Neural progenitor cell (in vitro differentiated cells): ENCODE measurements at regions not wholly inside any gene's neighbourhood (a gene's known extent, or its start where the extent isn't known, plus 50 kb on each side); places are given as distances from the start of the nearest gene placed in this dataset.

Source experiments
- DNase-seq: peaks from one replicate; pipeline ENCODE4 v3.0.0-alpha.2; 2016; ENCODE audit warnings: low spot score
- H2AFZ ChIP-seq: fragments of 200-600 bp; sonication (generic); replicated peaks from 2 replicates; pipeline ENCODE4 v1.6.1; 2016; ENCODE audit warnings: antibody characterized with exemption
- H3F3A ChIP-seq: fragments of 200-600 bp; sonication (generic); 2 replicates; pipeline ENCODE4 v1.6.1; 2016; ENCODE audit warnings: antibody characterized with exemption, low read depth
- H3K27ac ChIP-seq: fragments of 200-600 bp; sonication (generic); 2 replicates; pipeline ENCODE4 v1.5.1; 2016; ENCODE audit warnings: mild to moderate bottlenecking
- H3K27me3 ChIP-seq: fragments of 200-600 bp; sonication (generic); 2 replicates; pipeline ENCODE4 v1.6.1; 2016; ENCODE audit warnings: mild to moderate bottlenecking, moderate library complexity
- H3K36me3 ChIP-seq: fragments of 200-600 bp; sonication (generic); 2 replicates; pipeline ENCODE4 v1.5.1; 2016
- H3K4me1 ChIP-seq: fragments of 200-600 bp; sonication (generic); 2 replicates; pipeline ENCODE4 v1.6.1; 2016; ENCODE audit warnings: mixed run types
- H3K4me2 ChIP-seq: fragments of 200-600 bp; sonication (generic); 2 replicates; pipeline ENCODE4 v1.6.1; 2016
- H3K4me3 ChIP-seq: fragments of 200-600 bp; sonication (generic); 2 replicates; pipeline ENCODE4 v1.5.1; 2016
- H3K79me2 ChIP-seq: fragments of 200-600 bp; sonication (generic); 2 replicates; pipeline ENCODE4 v1.6.1; 2016; ENCODE audit warnings: low read depth
- H3K9ac ChIP-seq: fragments of 200-600 bp; sonication (generic); 2 replicates; pipeline ENCODE4 v1.6.1; 2016
- H3K9me3 ChIP-seq: fragments of 200-600 bp; sonication (generic); 2 replicates; pipeline ENCODE4 v1.5.1; 2016; ENCODE audit warnings: low read depth
- H4K20me1 ChIP-seq: fragments of 200-600 bp; sonication (generic); 2 replicates; pipeline ENCODE4 v1.6.1; 2016; ENCODE audit warnings: low read depth
- H3K27ac Mint-ChIP-seq: 3 replicates; pipeline ENCODE4 v1.8.0; 2021; ENCODE audit warnings: mixed read lengths
- H3K27me3 Mint-ChIP-seq: 2 replicates; pipeline ENCODE4 v1.8.0; 2022; ENCODE audit warnings: low read depth, mild to moderate bottlenecking, inconsistent platforms, moderate library complexity, mixed read lengths; ENCODE audit not compliant: insufficient read depth
- H3K36me3 Mint-ChIP-seq: 3 replicates; pipeline ENCODE4 v1.8.0; 2021; ENCODE audit warnings: mixed read lengths
- H3K4me1 Mint-ChIP-seq: 3 replicates; pipeline ENCODE4 v1.8.0; 2021; ENCODE audit warnings: mixed read lengths
- H3K4me3 Mint-ChIP-seq: 3 replicates; pipeline ENCODE4 v1.8.0; 2021; ENCODE audit warnings: mild to moderate bottlenecking, moderate library complexity, mixed read lengths
- H3K9me3 Mint-ChIP-seq: 3 replicates; pipeline ENCODE4 v1.8.0; 2020; ENCODE audit warnings: mixed read lengths
- EZH2 ChIP-seq: fragments of 200-600 bp; sonication (generic); IDR thresholded peaks from 2 replicates; pipeline ENCODE4 v1.6.1; 2017; ENCODE audit warnings: antibody characterized with exemption, mild to moderate bottlenecking, moderate library complexity
- EZH2phosphoT487 ChIP-seq: fragments of 200-600 bp; sonication (generic); IDR thresholded peaks from 2 replicates; pipeline ENCODE4 v1.6.1; 2017; ENCODE audit warnings: antibody characterized with exemption
- TF ChIP-seq, protein P1 (sequence below): fragments of 200-600 bp; sonication (generic); IDR thresholded peaks from 2 replicates; pipeline ENCODE4 v1.5.1; 2017; ENCODE audit warnings: antibody characterized with exemption, mild to moderate bottlenecking

DNA sequence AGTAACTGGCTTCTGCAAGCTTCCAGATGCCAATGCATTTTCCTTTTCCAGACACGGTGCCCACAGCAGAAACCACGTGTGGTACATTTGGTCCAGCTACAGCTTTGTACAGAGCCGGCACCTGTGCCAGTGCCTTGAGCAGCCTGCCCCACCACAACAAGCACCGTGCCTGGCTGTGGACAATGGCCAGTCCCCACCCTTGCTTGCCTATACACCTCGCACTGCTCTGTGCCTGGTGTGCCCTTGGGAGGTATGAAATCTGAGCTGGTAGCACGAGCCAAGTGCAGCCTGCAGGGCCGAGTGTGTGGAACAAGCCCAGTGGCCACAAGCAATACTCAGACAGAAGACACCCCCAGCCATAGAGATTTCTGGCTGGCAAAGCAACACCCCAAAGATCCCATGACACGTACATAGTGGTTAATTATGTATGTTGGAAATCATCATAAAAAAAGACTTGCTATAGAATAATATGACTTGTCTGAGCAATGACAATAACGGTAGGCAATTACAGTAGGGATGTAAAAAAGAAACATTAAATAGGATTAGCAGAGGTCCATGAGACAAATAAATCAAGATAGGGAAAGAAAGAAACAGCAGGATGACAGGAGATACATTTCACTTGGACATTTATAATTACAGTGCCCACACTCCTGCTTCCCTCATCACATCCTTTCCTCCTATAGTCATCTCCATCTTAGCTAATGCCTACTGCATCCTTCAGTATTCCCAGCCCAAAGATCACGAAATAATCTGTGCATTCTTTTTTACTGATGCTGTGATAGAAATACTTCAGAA lies 1399.5 kb downstream of the PCDH9 start:
- no peaks in the 10 kb centered on the region for H3K4me1 Mint-ChIP-seq

DNA sequence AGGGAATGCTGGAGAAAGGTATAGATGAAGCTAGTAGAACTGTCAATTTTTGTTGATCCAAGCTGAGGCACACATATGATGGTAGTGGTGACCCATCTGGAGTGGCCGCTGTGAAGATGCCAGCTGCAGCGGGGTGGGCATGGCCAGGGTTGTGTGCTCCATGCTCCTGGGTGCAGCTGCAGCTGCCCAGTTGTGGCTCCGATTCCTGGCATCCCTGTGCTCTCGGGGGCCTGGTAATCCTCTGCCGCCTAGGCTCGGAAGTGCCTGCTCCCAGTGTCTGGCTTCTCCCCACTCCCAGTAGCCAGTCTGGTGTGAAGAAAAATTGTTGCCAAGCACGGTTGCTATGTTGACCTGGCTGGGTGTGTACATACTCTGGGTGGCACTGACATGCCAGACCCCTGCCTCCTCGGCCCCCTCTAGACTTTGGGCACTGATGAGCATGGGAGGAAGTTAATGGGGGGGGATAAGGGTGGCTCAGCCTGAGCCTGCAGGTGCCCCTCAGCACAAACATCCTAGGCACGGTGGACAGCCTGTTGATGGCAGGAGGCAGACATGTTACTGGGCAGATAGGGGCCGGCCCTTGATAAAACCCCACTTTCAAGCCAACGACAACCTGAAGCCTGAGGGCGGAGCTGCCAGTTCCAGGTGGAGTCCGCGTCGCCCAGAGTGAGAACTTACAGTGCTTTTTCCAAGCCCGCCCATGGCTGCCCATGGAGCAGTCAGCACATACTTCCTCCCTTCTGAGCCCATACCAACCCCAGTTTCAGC lies 1400.7 kb downstream of the PCDH9 start:
- no peak overlapping the region for H3K4me2 ChIP-seq
- Mint-ChIP-seq H3K36me3 (no peaks in the 10 kb centered on the region), H3K9me3 (no peaks in the 10 kb centered on the region), H3K27ac (no peak overlapping the region), H3K27me3 (no peaks in the 10 kb centered on the region), H3K4me3 (no peak overlapping the region), H3K4me1 (no peaks in the 10 kb centered on the region)
- H4K20me1 ChIP-seq, result no peaks in the 10 kb centered on the region
- H3K27ac ChIP-seq, result no peak overlapping the region
- H3K4me3 ChIP-seq, result no peak overlapping the region
- H3K27me3 ChIP-seq, result no peaks in the 10 kb centered on the region
- no peaks in the 10 kb centered on the region for H3K79me2 ChIP-seq
- DNase-seq, result no peak
- no peak overlapping the region for H3K9ac ChIP-seq
- H3F3A ChIP-seq, result no peaks in the 10 kb centered on the region
- H3K4me1 ChIP-seq, result no peaks in the 10 kb centered on the region
- H3K9me3 ChIP-seq, result no peaks in the 10 kb centered on the region
- H3K36me3 ChIP-seq, result no peaks in the 10 kb centered on the region
- no peak overlapping the region for H2AFZ ChIP-seq
- no peak for TF ChIP-seq EZH2

More for the DNA sequence above, 1399.5 kb downstream of the PCDH9 start:
- H3K4me1 ChIP-seq, result no peaks in the 10 kb centered on the region
- H4K20me1 ChIP-seq, result no peaks in the 10 kb centered on the region
- H3K4me3 Mint-ChIP-seq, result no peak overlapping the region
- H3K9ac ChIP-seq, result no peak overlapping the region
- H3K79me2 ChIP-seq, result no peaks in the 10 kb centered on the region
- H3K27ac ChIP-seq, result no peak overlapping the region
- no peak overlapping the region for H3K4me2 ChIP-seq
- H3K4me3 ChIP-seq, result no peak overlapping the region
- no peaks in the 10 kb centered on the region for H3F3A ChIP-seq
- H3K9me3 Mint-ChIP-seq, result no peaks in the 10 kb centered on the region
- H3K27me3 ChIP-seq, result no peaks in the 10 kb centered on the region
- no peak overlapping the region for H2AFZ ChIP-seq
- H3K36me3 Mint-ChIP-seq, result no peaks in the 10 kb centered on the region
- no peak overlapping the region for H3K27ac Mint-ChIP-seq
- no peak for DNase-seq
- H3K9me3 ChIP-seq, result no peaks in the 10 kb centered on the region
- H3K36me3 ChIP-seq, result no peaks in the 10 kb centered on the region
- TF ChIP-seq, protein P1, sequence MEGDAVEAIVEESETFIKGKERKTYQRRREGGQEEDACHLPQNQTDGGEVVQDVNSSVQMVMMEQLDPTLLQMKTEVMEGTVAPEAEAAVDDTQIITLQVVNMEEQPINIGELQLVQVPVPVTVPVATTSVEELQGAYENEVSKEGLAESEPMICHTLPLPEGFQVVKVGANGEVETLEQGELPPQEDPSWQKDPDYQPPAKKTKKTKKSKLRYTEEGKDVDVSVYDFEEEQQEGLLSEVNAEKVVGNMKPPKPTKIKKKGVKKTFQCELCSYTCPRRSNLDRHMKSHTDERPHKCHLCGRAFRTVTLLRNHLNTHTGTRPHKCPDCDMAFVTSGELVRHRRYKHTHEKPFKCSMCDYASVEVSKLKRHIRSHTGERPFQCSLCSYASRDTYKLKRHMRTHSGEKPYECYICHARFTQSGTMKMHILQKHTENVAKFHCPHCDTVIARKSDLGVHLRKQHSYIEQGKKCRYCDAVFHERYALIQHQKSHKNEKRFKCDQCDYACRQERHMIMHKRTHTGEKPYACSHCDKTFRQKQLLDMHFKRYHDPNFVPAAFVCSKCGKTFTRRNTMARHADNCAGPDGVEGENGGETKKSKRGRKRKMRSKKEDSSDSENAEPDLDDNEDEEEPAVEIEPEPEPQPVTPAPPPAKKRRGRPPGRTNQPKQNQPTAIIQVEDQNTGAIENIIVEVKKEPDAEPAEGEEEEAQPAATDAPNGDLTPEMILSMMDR, result no peak
- no peak for TF ChIP-seq EZH2
- no peak for TF ChIP-seq EZH2phosphoT487
- H3K27me3 Mint-ChIP-seq, result no peaks in the 10 kb centered on the region

DNA sequence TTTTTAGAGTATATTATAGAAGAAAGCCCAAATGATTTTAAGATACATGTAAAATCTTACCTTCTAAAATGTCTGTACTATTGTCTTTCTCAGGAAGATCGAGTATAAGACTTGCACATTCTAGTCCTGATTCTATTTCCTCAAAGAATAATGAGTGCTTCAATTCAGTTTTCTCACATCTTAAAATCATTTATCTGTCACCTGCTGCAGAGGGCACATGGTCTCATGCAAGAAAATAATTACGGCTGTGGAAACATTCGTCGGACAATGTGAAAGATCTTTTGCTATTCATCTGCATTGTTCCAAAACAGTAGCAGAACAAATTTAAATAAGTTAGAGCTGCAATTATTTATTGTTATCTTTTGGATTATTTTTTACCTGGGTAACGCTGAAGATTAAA lies 1403.5 kb downstream of the PCDH9 start:
- H3K9me3 ChIP-seq, result no peaks in the 10 kb centered on the region
- H2AFZ ChIP-seq, result no peak overlapping the region
- H3K27ac ChIP-seq, result no peak overlapping the region
- H3K27me3 Mint-ChIP-seq, result no peaks in the 10 kb centered on the region
- DNase-seq, result no peak
- H3K4me3 ChIP-seq, result no peak overlapping the region
- no peaks in the 10 kb centered on the region for H3K36me3 ChIP-seq
- H3K4me1 Mint-ChIP-seq, result no peaks in the 10 kb centered on the region
- H3K79me2 ChIP-seq, result no peaks in the 10 kb centered on the region
- no peak overlapping the region for H3K9ac ChIP-seq
- H3K4me3 Mint-ChIP-seq, result no peak overlapping the region
- H4K20me1 ChIP-seq, result no peaks in the 10 kb centered on the region
- H3K36me3 Mint-ChIP-seq, result no peaks in the 10 kb centered on the region
- no peaks in the 10 kb centered on the region for H3F3A ChIP-seq
- H3K27ac Mint-ChIP-seq, result no peak overlapping the region
- H3K27me3 ChIP-seq, result no peaks in the 10 kb centered on the region
- no peaks in the 10 kb centered on the region for H3K4me1 ChIP-seq
- TF ChIP-seq, protein P1, result no peak
- TF ChIP-seq EZH2phosphoT487 (no peak), EZH2 (no peak)
- H3K9me3 Mint-ChIP-seq, result no peaks in the 10 kb centered on the region
- no peak overlapping the region for H3K4me2 ChIP-seq

DNA sequence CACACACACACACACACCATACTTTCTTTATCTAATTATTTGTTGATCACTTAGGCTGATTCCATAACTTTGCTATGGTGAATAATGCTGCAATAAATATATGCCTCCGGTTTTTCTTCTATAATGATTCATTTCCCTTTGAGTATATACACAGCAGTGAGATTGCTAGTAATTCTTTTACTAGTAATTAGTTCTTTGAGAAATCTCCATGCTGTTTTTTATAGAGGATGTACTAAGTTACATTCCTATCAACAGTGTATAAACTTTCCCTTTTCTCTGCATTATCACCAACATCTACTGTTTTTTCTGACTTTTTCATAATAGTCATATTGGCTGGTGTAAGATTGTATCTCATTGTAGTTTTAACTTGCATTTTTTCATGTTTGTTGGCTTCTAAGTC lies 1405.1 kb downstream of the PCDH9 start:
- TF ChIP-seq, protein P1, result no peak
- no peak for TF ChIP-seq EZH2phosphoT487
- TF ChIP-seq EZH2, result no peak
- no peaks in the 10 kb centered on the region for H3K27me3 Mint-ChIP-seq
- no peaks in the 10 kb centered on the region for H3K36me3 Mint-ChIP-seq
- no peaks in the 10 kb centered on the region for H3K9me3 Mint-ChIP-seq
- Histone ChIP-seq H3K4me2 (no peak overlapping the region), H3F3A (no peaks in the 10 kb centered on the region), H3K4me1 (no peaks in the 10 kb centered on the region), H4K20me1 (no peaks in the 10 kb centered on the region), H3K27me3 (no peaks in the 10 kb centered on the region), H3K36me3 (no peaks in the 10 kb centered on the region), H2AFZ (no peak overlapping the region), H3K9ac (no peak overlapping the region), H3K79me2 (no peaks in the 10 kb centered on the region), H3K9me3 (no peaks in the 10 kb centered on the region), H3K27ac (no peak overlapping the region), H3K4me3 (no peak overlapping the region)
- no peaks in the 10 kb centered on the region for H3K4me1 Mint-ChIP-seq
- H3K27ac Mint-ChIP-seq, result no peak overlapping the region
- H3K4me3 Mint-ChIP-seq, result no peak overlapping the region
- no peak for DNase-seq
